ENCODE measurements at regions not wholly inside any gene's neighbourhood (a gene's known extent, or its start where the extent isn't known, plus 50 kb on each side); places are given as distances from the start of the nearest gene placed in this dataset.
"Not testable (repeated sequence)": the region's sequence is repeated elsewhere in the genome, so short reads cannot be mapped to it uniquely, and the experiment has no call there.

- no peak for DNase-seq (ENCODE audit: low read depth in 2 of 2)
These were observed 737.1 kb upstream of the SPRY2 start for GRCh38 chr13:81078048-81078447.

DNA sequence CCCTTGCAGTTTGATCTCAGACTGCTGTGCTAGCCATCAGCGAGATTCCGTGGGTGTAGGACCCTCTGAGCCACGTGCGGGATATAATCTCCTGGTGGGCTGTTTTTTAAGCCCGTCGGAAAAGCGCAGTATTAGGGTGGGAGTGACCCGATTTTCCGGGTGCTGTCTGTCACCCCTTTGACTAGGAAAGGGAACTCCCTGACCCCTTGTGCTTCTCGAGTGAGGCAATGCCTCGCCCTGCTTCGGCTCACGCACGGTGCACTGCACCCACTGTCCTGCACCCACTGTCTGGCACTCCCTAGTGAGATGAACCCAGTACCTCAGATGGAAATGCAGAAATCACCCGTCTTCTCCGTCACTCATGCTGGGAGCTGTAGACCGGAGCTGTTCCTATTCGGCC lies 728.9 kb upstream of the SPRY2 start:
- DNase-seq (ENCODE audit: low read depth in 2 of 2): not testable (repeated sequence)

GRCh38 chr13:81058916-81059290 lies 718.0 kb upstream of the SPRY2 start:
- DNase-seq (ENCODE audit: low read depth in 2 of 2): no peak

DNA sequence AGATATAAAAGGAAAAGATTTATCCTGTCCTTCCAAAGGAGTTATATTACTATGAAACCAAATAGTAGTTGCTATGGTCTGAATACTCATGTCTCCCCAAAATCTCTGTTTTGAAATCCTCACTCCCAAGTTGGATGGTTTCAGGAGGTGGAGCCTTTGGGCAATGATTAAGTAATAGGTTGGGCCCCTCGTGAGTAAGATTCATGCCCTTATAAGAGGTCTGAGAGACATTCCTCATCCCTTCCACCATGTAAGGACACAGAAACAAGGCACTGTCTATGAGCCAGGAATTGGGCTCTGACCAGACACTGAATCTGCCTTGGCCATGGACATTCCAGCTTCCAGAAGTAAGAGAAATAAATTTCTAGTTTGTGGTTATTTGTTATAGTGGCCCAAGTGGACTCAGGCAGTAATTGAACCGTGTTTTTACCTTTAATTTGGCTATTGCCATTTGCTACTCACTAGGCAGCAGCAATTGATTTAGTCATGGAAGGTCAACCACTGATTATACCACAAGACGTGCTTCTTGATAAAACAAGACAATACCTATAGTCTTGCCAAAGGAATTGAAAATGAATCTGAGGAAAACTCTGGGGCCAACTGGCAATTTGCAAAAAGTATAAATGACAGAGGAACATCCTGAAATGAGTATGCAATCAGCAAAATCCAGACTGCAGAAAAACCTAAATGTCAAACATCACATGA lies 717.4 kb upstream of the SPRY2 start:
- DNase-seq (ENCODE audit: low read depth in 2 of 2): no peak

DNA sequence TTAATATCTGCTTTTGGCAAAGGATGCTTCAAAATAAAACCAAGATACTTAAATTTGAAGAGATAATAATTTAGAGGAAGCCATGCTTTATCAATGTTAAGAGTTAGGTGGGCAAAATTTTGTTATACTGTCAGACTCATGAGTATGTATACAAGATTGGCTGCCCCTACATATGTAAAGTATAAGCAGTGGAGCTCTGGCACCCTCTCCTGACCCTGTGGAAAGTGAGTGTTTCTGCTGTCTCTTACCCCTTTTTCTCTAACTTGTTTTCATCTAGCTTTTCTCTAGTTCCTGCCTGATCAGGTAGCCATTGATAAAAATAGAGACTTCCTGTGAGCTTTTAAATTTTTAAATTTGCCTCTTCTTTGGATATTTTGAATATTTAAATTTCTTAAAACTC lies 710.9 kb upstream of the SPRY2 start:
- no peak for DNase-seq (ENCODE audit: low read depth in 2 of 2)

DNA sequence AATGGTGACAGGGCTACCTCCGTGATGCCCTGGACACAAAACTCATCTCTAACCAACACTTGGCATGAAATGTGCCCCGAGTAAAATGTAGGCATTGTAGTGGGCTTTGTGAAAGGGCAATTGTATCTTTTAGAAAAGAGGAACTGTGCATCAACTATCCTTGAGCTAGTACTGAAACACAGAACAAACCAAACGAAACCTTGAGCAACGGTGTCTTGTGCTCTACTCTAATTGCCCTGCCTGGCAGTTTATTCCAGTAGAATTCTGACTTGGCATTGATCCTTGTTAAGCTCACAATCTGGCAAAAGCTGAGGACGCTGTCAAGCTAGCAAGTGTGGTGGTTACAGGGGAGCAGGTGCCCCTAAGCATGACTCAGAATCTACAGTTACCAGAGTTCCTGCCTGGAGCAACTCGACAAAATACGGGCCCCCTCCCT lies 707.1 kb upstream of the SPRY2 start:
- no peak for DNase-seq (ENCODE audit: low read depth in 2 of 2)

GRCh38 chr13:81041761-81042160 lies 700.8 kb upstream of the SPRY2 start:
- DNase-seq (ENCODE audit: low read depth in 2 of 2): no peak

- no peak for DNase-seq (ENCODE audit: low read depth in 2 of 2)
These were observed 691.1 kb upstream of the SPRY2 start for GRCh38 chr13:81031996-81032395.

DNA sequence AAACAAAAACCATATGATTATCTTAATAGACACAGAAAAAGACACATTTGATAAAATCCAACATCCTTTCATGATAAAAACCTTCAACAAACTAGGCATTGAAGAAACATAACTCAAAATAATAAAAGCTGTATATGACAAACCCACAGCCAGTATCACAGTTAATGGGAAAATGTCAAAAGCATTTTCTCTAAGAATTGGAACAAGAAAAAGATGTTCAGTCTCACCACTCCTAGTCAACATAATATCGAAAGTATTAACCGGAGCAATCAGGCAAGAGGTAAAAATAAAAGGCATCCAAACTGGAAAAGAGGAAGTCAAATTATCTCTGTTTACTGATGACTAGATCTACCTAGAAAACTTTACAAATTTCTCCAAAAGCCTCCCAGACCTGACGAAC lies 684.2 kb upstream of the SPRY2 start:
- DNase-seq (ENCODE audit: low read depth in 2 of 2): no peak

DNA sequence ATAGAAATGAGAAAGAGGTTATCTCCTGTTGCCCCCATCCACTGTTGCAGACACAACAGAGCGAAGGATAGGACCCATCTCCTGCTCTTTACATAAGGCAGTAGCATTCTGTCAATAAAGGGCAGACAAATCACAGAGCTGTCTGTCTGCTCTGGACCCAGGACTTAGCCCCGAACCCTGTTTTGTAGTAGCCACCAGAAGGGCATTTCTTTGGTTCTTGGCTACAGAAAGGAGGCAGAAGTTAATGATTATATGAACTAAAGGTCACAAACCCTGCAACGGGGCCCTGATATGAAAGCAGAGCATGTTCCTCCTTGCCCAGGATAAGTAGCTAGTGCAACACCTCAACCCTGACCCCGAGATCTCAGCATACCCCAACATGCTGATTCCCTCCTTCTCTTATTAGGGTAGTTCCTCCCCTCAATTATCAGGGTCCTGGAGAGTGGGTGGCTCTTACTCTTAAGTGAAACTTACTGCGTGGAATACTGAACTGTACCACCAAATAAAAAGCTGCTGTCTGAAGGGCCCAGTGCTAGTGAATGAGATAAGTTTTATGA lies 680.4 kb upstream of the SPRY2 start:
- DNase-seq (ENCODE audit: low read depth in 2 of 2): no peak

DNA sequence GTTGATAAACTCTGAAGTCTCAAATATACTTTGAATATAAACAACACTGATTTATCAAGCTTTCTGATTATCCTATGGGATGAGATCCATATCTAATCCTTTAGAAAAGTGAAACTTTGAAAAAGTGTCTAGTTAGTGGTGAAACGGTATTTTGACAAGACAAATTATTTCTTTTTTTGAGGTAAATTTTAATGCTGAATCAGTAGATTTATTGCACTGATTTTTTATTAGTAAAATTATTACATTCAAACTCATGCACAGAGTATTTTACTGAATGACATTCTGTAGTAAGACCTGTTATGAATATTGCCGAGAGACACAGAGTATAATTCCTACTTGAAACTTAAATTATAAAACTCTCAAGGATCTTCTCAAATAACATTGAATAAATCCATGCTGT lies 679.1 kb upstream of the SPRY2 start:
- no peak for DNase-seq (ENCODE audit: low read depth in 2 of 2)

GRCh38 chr13:81018936-81019335 lies 678.0 kb upstream of the SPRY2 start:
- DNase-seq (ENCODE audit: low read depth in 2 of 2): no peak

DNA sequence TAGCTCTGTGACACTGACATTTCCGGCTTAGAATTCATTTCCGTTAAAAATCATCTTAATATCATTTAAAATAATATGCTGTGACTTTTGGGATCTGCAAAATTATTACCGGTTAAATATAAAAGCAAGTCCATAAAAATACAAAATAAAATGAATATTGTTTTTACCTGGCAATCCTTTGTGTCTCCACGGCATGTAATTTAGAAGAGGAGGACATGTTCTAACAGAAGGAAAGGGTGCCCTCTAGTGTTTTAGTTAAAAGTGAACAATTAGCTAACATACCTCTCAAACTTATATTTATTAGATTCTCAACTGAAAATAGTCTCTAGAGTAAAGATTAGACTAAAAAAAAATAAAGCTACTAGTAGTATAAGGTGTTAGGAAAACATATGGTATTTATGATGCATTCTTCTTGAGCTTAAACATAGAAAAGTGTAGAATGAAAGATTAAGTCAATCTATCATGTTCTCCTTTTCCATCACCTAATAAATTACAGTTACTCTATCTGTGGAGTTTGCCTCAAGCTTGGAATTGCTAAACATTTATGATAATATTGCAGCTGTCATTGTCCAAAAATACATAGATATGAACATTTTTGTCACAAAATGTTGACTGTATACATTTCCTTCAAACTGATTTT lies 676.7 kb upstream of the SPRY2 start:
- no peak for DNase-seq (ENCODE audit: low read depth in 2 of 2)

DNA sequence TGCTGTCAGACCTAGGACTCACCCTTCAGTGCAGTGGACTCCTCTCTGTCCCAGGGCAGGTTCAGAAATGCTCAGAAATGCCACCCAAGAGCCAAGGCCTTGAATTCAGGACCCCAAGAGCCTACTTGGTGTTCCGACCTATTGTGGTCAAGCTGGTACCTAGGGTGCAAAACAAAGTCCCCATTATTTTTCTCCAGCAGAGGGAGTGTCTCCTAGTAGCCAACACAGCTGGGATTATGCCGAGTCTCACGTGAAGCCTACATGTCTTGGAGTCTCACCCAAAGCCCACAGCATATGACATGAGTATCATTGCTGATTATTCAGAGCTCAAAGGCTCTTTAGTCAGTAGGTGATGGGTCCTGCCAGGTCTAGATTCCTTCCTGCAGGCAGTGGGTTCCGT lies 671.1 kb upstream of the SPRY2 start:
- DNase-seq (ENCODE audit: low read depth in 2 of 2): no peak

DNA sequence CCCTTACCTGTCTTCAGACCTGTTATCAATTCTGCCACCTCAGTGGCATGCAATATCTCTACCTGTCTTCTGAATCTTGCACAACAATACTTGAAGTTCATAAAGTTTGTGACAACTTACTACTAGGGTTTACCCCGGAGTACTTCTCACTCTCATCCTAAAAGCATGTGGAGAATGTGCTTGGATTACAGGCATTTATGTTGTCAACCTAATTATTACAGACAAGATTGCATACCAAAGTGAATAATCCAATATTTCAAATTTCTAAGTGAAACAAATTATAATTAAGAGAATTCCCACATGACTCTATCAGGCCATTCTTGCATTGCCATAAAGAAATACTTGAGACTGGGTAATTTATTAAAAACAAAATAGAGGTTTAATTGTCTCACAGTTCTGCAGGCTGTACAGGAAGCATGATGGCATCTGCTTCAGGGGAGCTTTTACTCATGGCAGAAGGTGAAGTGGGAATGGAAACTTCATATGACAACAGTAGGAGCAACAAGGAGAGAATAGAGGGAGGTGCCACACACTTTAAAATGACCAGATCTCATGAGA lies 661.0 kb upstream of the SPRY2 start:
- no peak for DNase-seq (ENCODE audit: low read depth in 2 of 2)

DNA sequence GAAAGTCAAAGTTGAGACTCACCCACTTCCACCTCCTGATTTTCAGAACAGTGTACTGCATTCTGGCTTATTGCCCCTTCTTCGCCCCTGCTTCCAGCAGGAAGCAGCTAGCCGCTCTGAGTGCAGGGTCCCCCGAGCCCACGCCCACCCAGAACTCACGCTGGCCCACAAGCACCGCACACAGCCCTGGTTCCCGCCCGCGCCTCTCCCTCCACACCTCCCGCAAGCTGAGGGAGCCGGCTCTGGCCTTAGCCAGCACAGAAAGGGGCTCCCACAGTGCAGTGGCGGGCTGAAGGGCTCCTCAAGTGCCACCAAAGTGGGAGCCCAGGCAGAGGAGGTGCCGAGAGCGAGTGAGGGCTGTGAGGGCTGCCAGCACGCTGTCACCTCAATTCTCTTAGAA lies 657.7 kb upstream of the SPRY2 start:
- DNase-seq (ENCODE audit: low read depth in 2 of 2): not testable (repeated sequence)

GRCh38 chr13:80989747-80990146 lies 648.8 kb upstream of the SPRY2 start:
- no peak for DNase-seq (ENCODE audit: low read depth in 2 of 2)

DNA sequence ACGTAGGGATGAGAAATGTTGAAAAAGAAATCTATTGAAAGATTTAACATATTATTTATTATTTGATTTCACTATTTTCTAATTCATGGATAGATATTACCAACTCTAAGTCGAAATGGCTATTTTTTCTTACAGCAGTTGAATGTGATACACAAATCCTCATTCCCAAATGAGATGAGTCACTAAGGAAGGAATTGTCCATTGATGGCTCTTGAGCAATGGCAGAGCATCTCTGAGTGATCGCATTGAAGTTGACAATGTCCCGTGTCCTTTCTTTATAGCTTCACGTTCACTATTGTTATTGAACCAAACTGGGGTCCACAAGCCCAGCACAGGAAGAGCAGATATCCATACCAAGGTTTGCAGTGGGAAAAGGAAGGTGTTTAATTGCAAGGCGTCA lies 648.3 kb upstream of the SPRY2 start:
- DNase-seq (ENCODE audit: low read depth in 2 of 2): no peak

DNA sequence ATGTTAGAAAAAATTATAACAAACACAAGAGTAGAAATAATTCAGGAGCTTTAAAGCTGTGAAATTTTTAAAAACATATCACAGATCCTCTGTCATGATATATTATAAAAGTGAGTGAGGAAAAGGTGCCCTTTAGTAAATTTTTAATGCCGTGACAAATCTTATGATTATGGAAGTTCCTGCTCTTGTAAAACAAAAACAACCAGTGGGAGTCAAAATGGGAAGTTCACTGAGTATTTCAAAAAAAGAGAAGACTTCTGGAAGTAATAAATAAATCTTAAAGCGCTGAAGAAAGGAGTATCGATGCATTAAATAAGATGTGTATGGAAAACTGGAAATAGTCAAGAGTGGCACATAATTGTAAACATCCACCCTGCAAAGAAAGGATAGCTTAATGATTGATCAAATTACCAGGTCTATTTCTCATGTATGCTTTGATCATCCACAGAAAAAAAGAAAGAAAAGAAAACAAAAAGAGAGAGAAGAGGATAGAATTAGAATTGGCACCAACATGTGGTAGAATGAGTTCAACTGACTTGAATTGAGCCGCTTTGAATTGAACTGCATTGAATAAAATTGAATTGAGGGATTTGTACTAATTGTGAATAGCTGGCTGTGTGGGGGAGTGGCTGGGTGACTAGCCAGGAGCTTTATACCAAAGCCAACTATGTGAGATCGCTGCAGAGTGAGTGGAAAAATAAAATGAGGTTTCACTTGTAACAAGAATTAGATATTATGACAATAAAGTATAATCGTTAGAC lies 647.6 kb upstream of the SPRY2 start:
- DNase-seq (ENCODE audit: low read depth in 2 of 2): no peak

DNA sequence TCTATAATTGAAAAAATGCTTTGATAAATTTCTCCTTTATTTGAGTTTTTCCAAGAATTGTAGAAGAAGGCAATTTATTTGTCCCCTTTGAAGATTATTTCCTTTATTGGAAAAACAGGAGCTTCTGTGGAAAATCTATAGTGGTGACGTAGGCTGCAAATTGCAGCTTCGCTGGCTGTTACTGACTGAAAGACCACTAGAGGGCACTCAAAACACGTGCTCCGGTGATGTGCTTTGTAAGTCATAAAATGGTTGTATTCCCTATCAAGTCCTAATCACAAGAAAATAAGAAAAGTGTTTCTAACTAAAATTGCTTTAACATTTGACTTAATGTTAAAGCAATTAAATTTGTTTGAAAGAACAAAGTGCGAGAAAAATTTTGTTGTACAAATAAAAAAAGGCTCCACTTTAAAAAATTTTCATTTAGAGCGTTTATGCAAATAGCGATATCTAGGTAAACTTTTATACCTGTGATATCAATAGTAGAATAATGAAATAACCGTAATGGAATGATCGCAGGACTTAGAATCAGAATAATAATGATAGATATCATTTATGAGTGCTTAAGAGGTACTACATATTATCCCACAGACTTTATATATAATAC lies 638.2 kb upstream of the SPRY2 start:
- DNase-seq (ENCODE audit: low read depth in 2 of 2): no peak

GRCh38 chr13:80977168-80977567 lies 636.2 kb upstream of the SPRY2 start:
- DNase-seq (ENCODE audit: low read depth in 2 of 2): no peak

GRCh38 chr13:80975903-80976302 lies 635.0 kb upstream of the SPRY2 start:
- DNase-seq (ENCODE audit: low read depth in 2 of 2): no peak
